ENCODE measurements at regions not wholly inside any gene's neighbourhood (a gene's known extent, or its start where the extent isn't known, plus 50 kb on each side); places are given as distances from the start of the nearest gene placed in this dataset.

DNA sequence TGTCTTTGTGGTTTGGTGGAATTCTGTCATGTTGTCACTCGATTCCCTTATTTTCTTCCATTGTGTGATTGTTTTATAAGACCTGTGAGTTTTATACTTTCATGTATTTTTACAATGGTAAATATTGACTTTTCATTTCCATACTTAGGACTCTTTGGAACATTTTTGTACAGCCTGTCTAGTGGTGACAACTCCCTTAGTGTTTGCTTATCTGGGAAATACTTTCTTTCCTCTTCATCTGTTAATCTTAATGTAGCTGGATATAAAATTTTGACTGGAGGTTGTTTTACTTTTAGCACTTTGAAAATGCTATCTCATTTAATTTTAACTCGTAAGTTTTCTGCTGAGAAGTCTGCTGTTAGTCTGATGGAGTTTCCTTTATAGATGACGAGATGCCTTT lies 310.5 kb downstream of the NUF2 start:
- TF ChIP-seq, protein P1, sequence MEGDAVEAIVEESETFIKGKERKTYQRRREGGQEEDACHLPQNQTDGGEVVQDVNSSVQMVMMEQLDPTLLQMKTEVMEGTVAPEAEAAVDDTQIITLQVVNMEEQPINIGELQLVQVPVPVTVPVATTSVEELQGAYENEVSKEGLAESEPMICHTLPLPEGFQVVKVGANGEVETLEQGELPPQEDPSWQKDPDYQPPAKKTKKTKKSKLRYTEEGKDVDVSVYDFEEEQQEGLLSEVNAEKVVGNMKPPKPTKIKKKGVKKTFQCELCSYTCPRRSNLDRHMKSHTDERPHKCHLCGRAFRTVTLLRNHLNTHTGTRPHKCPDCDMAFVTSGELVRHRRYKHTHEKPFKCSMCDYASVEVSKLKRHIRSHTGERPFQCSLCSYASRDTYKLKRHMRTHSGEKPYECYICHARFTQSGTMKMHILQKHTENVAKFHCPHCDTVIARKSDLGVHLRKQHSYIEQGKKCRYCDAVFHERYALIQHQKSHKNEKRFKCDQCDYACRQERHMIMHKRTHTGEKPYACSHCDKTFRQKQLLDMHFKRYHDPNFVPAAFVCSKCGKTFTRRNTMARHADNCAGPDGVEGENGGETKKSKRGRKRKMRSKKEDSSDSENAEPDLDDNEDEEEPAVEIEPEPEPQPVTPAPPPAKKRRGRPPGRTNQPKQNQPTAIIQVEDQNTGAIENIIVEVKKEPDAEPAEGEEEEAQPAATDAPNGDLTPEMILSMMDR (IDR thresholded peaks at IDR 0.05 in 4 of 5, conservative IDR thresholded peaks at IDR 0.05 in 1 of 5) = no peak
- TF ChIP-seq POLR2A (IDR thresholded peaks at IDR 0.05) = no peak

All from gastrocnemius medialis (tissue), 4 donors.